ENCODE measurements at regions not wholly inside any gene's neighbourhood (a gene's known extent, or its start where the extent isn't known, plus 50 kb on each side); places are given as distances from the start of the nearest gene placed in this dataset.

- H3K27me3 ChIP-seq (ENCODE audit: low read depth, low read length) = peaks cover 10% of the 10 kb centered on the region; the same call in 1 of the 2 replicates
- H3K27ac ChIP-seq (ENCODE audit: low read length) = no peak overlapping the region
- H3K36me3 ChIP-seq (replicated peaks; ENCODE audit: low read depth, low read length) = no peaks in the 10 kb centered on the region
- H3K9me3 ChIP-seq (ENCODE audit: insufficient read depth, low read length) = no peaks in the 10 kb centered on the region
- H3K9ac ChIP-seq (ENCODE audit: low read length) = no peak overlapping the region
- no peak for TF ChIP-seq EZH2phosphoT487 (IDR thresholded peaks at IDR 0.05; ENCODE audit: low read depth)
- TF ChIP-seq CTCF (IDR thresholded peaks at IDR 0.05; ENCODE audit: low read depth, low read length) = no peak
- no peak overlapping the region for H3K4me2 ChIP-seq (ENCODE audit: low read length)
- no peak overlapping the region for H3K4me3 ChIP-seq (ENCODE audit: low read length)
- no peak overlapping the region for H2AFZ ChIP-seq (ENCODE audit: low read depth, low read length)
- no peaks in the 10 kb centered on the region for H3K4me1 ChIP-seq (ENCODE audit: low read length)
- H4K20me1 ChIP-seq (ENCODE audit: insufficient read depth, low read length) = no peaks in the 10 kb centered on the region
- no peaks in the 10 kb centered on the region for H3K79me2 ChIP-seq (ENCODE audit: low read length)
Observed at GRCh38 chr2:133859578-133859977, 291.3 kb upstream of the NCKAP5 start.

- TF ChIP-seq EZH2phosphoT487 (IDR thresholded peaks at IDR 0.05; ENCODE audit: low read depth) (no peak), CTCF (IDR thresholded peaks at IDR 0.05; ENCODE audit: low read depth, low read length) (no peak)
- Histone ChIP-seq H3K79me2 (ENCODE audit: low read length) (no peaks in the 10 kb centered on the region), H3K4me3 (ENCODE audit: low read length) (no peak overlapping the region), H3K4me1 (ENCODE audit: low read length) (no peaks in the 10 kb centered on the region), H3K4me2 (ENCODE audit: low read length) (no peak overlapping the region), H3K27me3 (ENCODE audit: low read depth, low read length) (peaks cover 31% of the 10 kb centered on the region), H3K9ac (ENCODE audit: low read length) (no peak overlapping the region), H3K9me3 (ENCODE audit: insufficient read depth, low read length) (no peaks in the 10 kb centered on the region), H3K27ac (ENCODE audit: low read length) (no peak overlapping the region), H4K20me1 (ENCODE audit: insufficient read depth, low read length) (no peaks in the 10 kb centered on the region), H2AFZ (ENCODE audit: low read depth, low read length) (no peak overlapping the region), H3K36me3 (replicated peaks; ENCODE audit: low read depth, low read length) (no peaks in the 10 kb centered on the region)
Observed at GRCh38 chr2:133862400-133862977, 294.2 kb upstream of the NCKAP5 start.

DNA sequence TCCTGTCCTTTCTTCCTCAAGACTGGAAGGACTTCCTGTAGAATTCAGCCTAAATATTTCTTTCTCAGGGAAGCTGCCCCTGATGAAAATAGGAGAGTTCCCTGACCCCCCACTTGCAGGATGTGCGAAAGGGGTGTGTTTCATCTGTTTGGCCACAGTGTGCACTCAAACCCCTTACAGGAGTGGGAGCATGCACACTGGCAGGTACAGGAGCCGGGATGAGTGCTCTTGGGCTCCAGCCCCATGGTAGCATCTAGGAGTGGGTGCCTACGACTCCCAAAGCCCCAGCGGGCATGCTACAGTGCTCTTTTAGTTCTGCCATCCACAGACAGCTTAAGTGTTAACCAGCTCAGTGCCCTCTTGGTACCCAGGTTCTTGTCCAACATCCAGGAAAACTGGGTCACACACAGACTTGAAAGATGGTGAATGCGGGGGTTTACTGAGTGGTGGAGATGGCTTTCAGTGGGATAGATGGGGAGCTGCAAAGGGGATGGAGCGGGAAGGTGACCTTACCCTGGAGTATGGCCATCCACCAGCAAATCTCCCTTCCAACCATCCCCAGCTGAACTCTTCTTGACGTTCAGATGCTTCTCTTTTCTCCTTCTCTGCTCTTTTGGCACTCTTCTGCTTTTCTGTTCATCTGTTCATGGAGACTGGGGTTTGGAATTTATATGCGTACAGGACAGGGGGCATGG is 295.0 kb upstream of the NCKAP5 start:
- Histone ChIP-seq H3K27ac (ENCODE audit: low read length) (no peak overlapping the region), H3K4me1 (ENCODE audit: low read length) (no peaks in the 10 kb centered on the region), H3K4me2 (ENCODE audit: low read length) (no peak overlapping the region), H2AFZ (ENCODE audit: low read depth, low read length) (no peak overlapping the region), H3K9me3 (ENCODE audit: insufficient read depth, low read length) (no peaks in the 10 kb centered on the region), H3K79me2 (ENCODE audit: low read length) (no peaks in the 10 kb centered on the region), H3K9ac (ENCODE audit: low read length) (no peak overlapping the region), H4K20me1 (ENCODE audit: insufficient read depth, low read length) (no peaks in the 10 kb centered on the region), H3K27me3 (ENCODE audit: low read depth, low read length) (peaks cover 37% of the 10 kb centered on the region), H3K36me3 (replicated peaks; ENCODE audit: low read depth, low read length) (no peaks in the 10 kb centered on the region), H3K4me3 (ENCODE audit: low read length) (no peak overlapping the region)
- TF ChIP-seq EZH2phosphoT487 (IDR thresholded peaks at IDR 0.05; ENCODE audit: low read depth) (no peak), CTCF (IDR thresholded peaks at IDR 0.05; ENCODE audit: low read depth, low read length) (no peak)

DNA sequence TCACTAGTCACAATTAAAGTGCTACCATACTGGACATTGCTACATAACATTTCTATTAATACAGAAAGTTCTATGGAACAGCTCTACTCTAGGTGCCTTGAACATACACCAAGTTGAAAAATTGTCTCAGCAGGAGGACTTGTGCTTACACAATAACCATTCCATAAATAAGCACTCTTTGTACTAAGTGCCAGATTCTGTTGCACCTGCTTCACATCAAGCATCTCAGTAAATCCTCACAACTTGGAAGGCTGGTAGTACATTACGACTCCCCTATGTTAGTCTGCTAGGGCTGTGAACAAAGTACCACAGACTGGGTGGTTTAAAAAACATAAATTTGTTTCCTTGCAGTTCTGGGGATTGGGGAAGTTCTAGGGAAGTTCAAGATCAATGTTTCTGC is 296.9 kb upstream of the NCKAP5 start:
- H3K27me3 ChIP-seq (ENCODE audit: low read depth, low read length) = peaks cover 37% of the 10 kb centered on the region
- H3K4me1 ChIP-seq (ENCODE audit: low read length) = no peaks in the 10 kb centered on the region
- H3K9ac ChIP-seq (ENCODE audit: low read length) = no peak overlapping the region
- no peak overlapping the region for H3K27ac ChIP-seq (ENCODE audit: low read length)
- no peak overlapping the region for H3K4me2 ChIP-seq (ENCODE audit: low read length)
- H3K9me3 ChIP-seq (ENCODE audit: insufficient read depth, low read length) = no peaks in the 10 kb centered on the region
- TF ChIP-seq EZH2phosphoT487 (IDR thresholded peaks at IDR 0.05; ENCODE audit: low read depth) (no peak), CTCF (IDR thresholded peaks at IDR 0.05; ENCODE audit: low read depth, low read length) (no peak)
- H3K4me3 ChIP-seq (ENCODE audit: low read length) = no peak overlapping the region
- H3K79me2 ChIP-seq (ENCODE audit: low read length) = no peaks in the 10 kb centered on the region
- H3K36me3 ChIP-seq (replicated peaks; ENCODE audit: low read depth, low read length) = no peaks in the 10 kb centered on the region
- H2AFZ ChIP-seq (ENCODE audit: low read depth, low read length) = no peak overlapping the region
- H4K20me1 ChIP-seq (ENCODE audit: insufficient read depth, low read length) = no peaks in the 10 kb centered on the region

All from OCI-LY3 (cell line).